Dermis microvascular lymphatic vessel endothelial cell (primary cell): ENCODE measurements at regions not wholly inside any gene's neighbourhood (a gene's known extent, or its start where the extent isn't known, plus 50 kb on each side); places are given as distances from the start of the nearest gene placed in this dataset.
A peak's percentile ranks its signal among the peaks of the same experiment; 100 is the strongest.

ENCODE experiments used
- DNase-seq, 2 donors: peaks; one replicate each; pipeline versions ENCODE4 v3.0.0 to v3.0.0-alpha.2; 2010; ENCODE audit warnings: low read depth in 2 of 2

- no peak for DNase-seq
Measured at GRCh38 chr5:29099585-29099984, 2061.2 kb upstream of the CDH9 start.

- no peak for DNase-seq
Measured at GRCh38 chr5:29089591-29090130, 2051.3 kb upstream of the CDH9 start.

GRCh38 chr5:29085142-29085541, 2046.8 kb upstream of the CDH9 start:
- DNase-seq = no peak

- no peak for DNase-seq
Measured at GRCh38 chr5:29079771-29080170, 2041.4 kb upstream of the CDH9 start.

- no peak for DNase-seq
Measured at GRCh38 chr5:29077451-29077850, 2039.1 kb upstream of the CDH9 start.

- no peak for DNase-seq
Measured at GRCh38 chr5:29069104-29069402, 2030.7 kb upstream of the CDH9 start.

- DNase-seq = no peak
Measured at GRCh38 chr5:29061381-29061780, 2023.0 kb upstream of the CDH9 start.

GRCh38 chr5:29054694-29055093, 2016.3 kb upstream of the CDH9 start:
- DNase-seq = no peak

- no peak for DNase-seq
Measured at GRCh38 chr5:29054282-29054681, 2015.9 kb upstream of the CDH9 start.

- DNase-seq = no peak
Measured at GRCh38 chr5:29051509-29051908, 2013.1 kb upstream of the CDH9 start.

- DNase-seq = no peak
Measured at GRCh38 chr5:29042152-29042551, 2003.8 kb upstream of the CDH9 start.

GRCh38 chr5:29040404-29040803, 2002.0 kb upstream of the CDH9 start:
- DNase-seq = no peak

- DNase-seq = no peak
Measured at GRCh38 chr5:29039994-29040393, 2001.6 kb upstream of the CDH9 start.

- no peak for DNase-seq
Measured at GRCh38 chr5:29037716-29038115, 1999.3 kb upstream of the CDH9 start.

- DNase-seq = no peak
Measured at GRCh38 chr5:29024052-29024451, 1985.7 kb upstream of the CDH9 start.

- DNase-seq = no peak
Measured at GRCh38 chr5:29023541-29023940, 1985.2 kb upstream of the CDH9 start.

- no peak for DNase-seq
Measured at GRCh38 chr5:29017501-29017900, 1979.1 kb upstream of the CDH9 start.

- DNase-seq = no peak
Measured at GRCh38 chr5:29016067-29016466, 1977.7 kb upstream of the CDH9 start.

- DNase-seq = no peak
Measured at GRCh38 chr5:29015523-29015922, 1977.1 kb upstream of the CDH9 start.

- peak in 1 of 2 donors; percentile 0 for DNase-seq
Measured at GRCh38 chr5:29005386-29005785, 1967.0 kb upstream of the CDH9 start.

GRCh38 chr5:29002481-29002880, 1964.1 kb upstream of the CDH9 start:
- DNase-seq = no peak

- DNase-seq = no peak
Measured at GRCh38 chr5:29001666-29002065, 1963.3 kb upstream of the CDH9 start.

GRCh38 chr5:28984639-28985038, 1946.3 kb upstream of the CDH9 start:
- no peak for DNase-seq

GRCh38 chr5:28975508-28975907, 1937.1 kb upstream of the CDH9 start:
- no peak for DNase-seq

GRCh38 chr5:28967848-28968247, 1929.5 kb upstream of the CDH9 start:
- no peak for DNase-seq
